ENCODE measurements at regions not wholly inside any gene's neighbourhood (a gene's known extent, or its start where the extent isn't known, plus 50 kb on each side); places are given as distances from the start of the nearest gene placed in this dataset.

DNA sequence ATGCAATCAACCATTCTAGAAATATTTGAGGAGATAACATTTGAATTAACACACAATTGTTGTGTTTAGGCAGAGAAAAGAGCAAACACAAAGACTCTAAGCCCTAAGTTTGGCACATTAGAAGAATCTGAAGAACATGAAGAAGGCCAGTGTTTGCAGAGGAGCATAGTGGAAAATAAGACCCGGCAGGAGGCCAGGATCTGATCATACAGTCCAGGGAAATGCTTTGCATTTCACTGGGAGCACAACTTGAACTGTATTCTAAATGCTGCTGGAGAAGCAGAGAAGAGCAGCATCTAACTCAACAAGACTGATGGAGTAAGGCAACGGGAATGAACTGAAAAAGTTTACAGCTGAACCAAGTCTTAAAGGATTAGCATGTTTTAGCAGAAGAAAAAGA lies 463.4 kb downstream of the ZNF608 start:
- Histone ChIP-seq H3K79me2 (ENCODE audit: insufficient read depth, low read length) (no peaks in the 10 kb centered on the region), H2BK15ac (ENCODE audit: low read depth, low read length) (no peak overlapping the region), H3K4me2 (ENCODE audit: insufficient read depth, insufficient read length, low read length) (no peak overlapping the region), H4K8ac (replicated peaks; ENCODE audit: insufficient read length, low read depth, low read length) (no peak overlapping the region), H4K91ac (ENCODE audit: insufficient read length, low read depth, low read length) (no peak overlapping the region), H3K9ac (ENCODE audit: extremely low read depth, insufficient read length, low read length) (no peak overlapping the region), H3K4me1 (ENCODE audit: insufficient read depth, low read length) (no peaks in the 10 kb centered on the region), H2BK5ac (ENCODE audit: insufficient read length, low read length) (no peak overlapping the region), H3K27ac (ENCODE audit: insufficient read length, low read depth, low read length) (no peak overlapping the region), H3K79me1 (ENCODE audit: insufficient read depth, low read depth, low read length, poor library complexity, severe bottlenecking) (no peaks in the 10 kb centered on the region), H3K4ac (ENCODE audit: low read depth, low read length) (no peak overlapping the region), H2AK5ac (ENCODE audit: insufficient read length, low read length) (no peak overlapping the region), H3K23me2 (ENCODE audit: insufficient read length, low read depth, low read length, poor library complexity, severe bottlenecking) (no peaks in the 10 kb centered on the region), H3K27me3 (ENCODE audit: insufficient read depth, low read length) (no peaks in the 10 kb centered on the region), H4K5ac (ENCODE audit: insufficient read length, low read depth, low read length) (no peak overlapping the region), H3K14ac (ENCODE audit: insufficient read depth, low read length) (no peak overlapping the region), H2BK120ac (ENCODE audit: low read depth, low read length, poor library complexity, severe bottlenecking) (no peak overlapping the region), H3K9me3 (ENCODE audit: control insufficient read depth, low read depth, low read length) (no peaks in the 10 kb centered on the region), H3T11ph (ENCODE audit: low read length) (no peak overlapping the region), H3K56ac (ENCODE audit: insufficient read length, low read depth, low read length) (no peak overlapping the region), H2BK12ac (ENCODE audit: insufficient read length, low read depth, low read length) (no peak overlapping the region), H3K18ac (ENCODE audit: insufficient read length, low read depth, low read length) (no peak overlapping the region), H2AFZ (ENCODE audit: low read length) (no peak overlapping the region), H4K20me1 (ENCODE audit: control insufficient read depth, insufficient read depth, insufficient read length) (no peaks in the 10 kb centered on the region), H2BK20ac (ENCODE audit: low read depth, low read length, poor library complexity, severe bottlenecking) (no peak overlapping the region), H3K23ac (ENCODE audit: insufficient read length, low read depth, low read length) (no peak overlapping the region)
- Mint-ChIP-seq H3K9me3 (no peaks in the 10 kb centered on the region; a peak in 2 of 5 replicates), H3K4me1 (peaks cover 11 to 15% of the 10 kb centered on the region in 2 experiments), H3K27me3 (ENCODE audit: low read depth) (no peaks in the 10 kb centered on the region), H3K4me3 (no peak overlapping the region), H3K27ac (no peak overlapping the region; a peak in 1 of 7 replicates), H3K36me3 (ENCODE audit: insufficient read depth in 1 of 3, low read depth in 3 of 3) (peaks cover 0 to 2% (median 0%) of the 10 kb centered on the region in 3 experiments; a peak in 1 of 7 replicates)
- no CpG with 5 or more reads among the region's 2 CpGs for WGBS (ENCODE audit: extremely low coverage, insufficient read length, low lambda C conversion rate)
- TF ChIP-seq, protein P1, sequence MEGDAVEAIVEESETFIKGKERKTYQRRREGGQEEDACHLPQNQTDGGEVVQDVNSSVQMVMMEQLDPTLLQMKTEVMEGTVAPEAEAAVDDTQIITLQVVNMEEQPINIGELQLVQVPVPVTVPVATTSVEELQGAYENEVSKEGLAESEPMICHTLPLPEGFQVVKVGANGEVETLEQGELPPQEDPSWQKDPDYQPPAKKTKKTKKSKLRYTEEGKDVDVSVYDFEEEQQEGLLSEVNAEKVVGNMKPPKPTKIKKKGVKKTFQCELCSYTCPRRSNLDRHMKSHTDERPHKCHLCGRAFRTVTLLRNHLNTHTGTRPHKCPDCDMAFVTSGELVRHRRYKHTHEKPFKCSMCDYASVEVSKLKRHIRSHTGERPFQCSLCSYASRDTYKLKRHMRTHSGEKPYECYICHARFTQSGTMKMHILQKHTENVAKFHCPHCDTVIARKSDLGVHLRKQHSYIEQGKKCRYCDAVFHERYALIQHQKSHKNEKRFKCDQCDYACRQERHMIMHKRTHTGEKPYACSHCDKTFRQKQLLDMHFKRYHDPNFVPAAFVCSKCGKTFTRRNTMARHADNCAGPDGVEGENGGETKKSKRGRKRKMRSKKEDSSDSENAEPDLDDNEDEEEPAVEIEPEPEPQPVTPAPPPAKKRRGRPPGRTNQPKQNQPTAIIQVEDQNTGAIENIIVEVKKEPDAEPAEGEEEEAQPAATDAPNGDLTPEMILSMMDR (conservative IDR thresholded peaks at IDR 0.05): no peak
- DNase-seq: no peak
